ENCODE measurements at regions not wholly inside any gene's neighbourhood (a gene's known extent, or its start where the extent isn't known, plus 50 kb on each side); places are given as distances from the start of the nearest gene placed in this dataset.
"Not testable (repeated sequence)": the region's sequence is repeated elsewhere in the genome, so short reads cannot be mapped to it uniquely, and the experiment has no call there.

DNA sequence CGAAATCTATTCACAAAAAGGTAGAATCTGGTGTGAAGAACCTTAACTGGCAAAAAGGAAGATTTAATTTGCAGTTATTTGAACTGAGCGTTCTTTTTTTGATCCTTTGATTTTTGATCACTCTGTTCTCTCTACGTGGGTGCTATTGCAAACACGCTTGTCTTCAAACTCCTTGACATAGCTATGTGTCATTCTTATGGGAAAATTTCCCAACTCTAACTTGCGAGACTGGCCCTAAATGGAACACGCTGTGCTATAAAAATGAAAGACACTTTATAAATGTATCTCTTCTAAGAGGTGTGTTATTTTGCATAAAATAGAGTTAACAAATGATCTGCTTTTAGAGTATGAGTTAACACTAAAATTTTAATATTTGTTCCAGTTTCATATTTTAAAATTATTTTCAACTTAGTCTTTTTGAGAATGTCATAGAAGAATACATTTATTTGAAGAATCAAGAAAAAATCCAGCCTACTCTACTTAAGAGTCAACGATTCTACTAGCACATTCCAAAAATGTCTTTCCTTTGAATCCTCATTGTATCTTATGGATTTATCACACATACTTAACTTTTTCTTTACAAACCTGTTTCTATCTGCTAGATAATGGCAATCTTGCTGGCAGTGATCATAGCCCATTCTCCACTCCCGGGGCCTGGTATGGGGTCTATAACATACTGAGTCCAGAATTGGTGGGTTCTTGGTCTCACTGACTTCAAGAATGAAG lies 610.0 kb upstream of the TBL1XR1 start:
- DNase-seq (ENCODE audit: low read depth), result no peak
- TF ChIP-seq, protein P1, sequence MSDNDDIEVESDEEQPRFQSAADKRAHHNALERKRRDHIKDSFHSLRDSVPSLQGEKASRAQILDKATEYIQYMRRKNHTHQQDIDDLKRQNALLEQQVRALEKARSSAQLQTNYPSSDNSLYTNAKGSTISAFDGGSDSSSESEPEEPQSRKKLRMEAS (IDR thresholded peaks at IDR 0.05; ENCODE audit: low read depth, low read length), result no peak
- TF ChIP-seq POLR2A (IDR thresholded peaks at IDR 0.05; ENCODE audit: extremely low read depth, insufficient read length) (no peak), MYC (IDR thresholded peaks at IDR 0.05; ENCODE audit: low read depth, low read length) (no peak)
- TF ChIP-seq, protein P2, sequence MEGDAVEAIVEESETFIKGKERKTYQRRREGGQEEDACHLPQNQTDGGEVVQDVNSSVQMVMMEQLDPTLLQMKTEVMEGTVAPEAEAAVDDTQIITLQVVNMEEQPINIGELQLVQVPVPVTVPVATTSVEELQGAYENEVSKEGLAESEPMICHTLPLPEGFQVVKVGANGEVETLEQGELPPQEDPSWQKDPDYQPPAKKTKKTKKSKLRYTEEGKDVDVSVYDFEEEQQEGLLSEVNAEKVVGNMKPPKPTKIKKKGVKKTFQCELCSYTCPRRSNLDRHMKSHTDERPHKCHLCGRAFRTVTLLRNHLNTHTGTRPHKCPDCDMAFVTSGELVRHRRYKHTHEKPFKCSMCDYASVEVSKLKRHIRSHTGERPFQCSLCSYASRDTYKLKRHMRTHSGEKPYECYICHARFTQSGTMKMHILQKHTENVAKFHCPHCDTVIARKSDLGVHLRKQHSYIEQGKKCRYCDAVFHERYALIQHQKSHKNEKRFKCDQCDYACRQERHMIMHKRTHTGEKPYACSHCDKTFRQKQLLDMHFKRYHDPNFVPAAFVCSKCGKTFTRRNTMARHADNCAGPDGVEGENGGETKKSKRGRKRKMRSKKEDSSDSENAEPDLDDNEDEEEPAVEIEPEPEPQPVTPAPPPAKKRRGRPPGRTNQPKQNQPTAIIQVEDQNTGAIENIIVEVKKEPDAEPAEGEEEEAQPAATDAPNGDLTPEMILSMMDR (IDR thresholded peaks at IDR 0.05; ENCODE audit: low read depth, low read length), result no peak
- no peak overlapping the region for H3K4me3 ChIP-seq (ENCODE audit: low read depth, low read length)

DNA sequence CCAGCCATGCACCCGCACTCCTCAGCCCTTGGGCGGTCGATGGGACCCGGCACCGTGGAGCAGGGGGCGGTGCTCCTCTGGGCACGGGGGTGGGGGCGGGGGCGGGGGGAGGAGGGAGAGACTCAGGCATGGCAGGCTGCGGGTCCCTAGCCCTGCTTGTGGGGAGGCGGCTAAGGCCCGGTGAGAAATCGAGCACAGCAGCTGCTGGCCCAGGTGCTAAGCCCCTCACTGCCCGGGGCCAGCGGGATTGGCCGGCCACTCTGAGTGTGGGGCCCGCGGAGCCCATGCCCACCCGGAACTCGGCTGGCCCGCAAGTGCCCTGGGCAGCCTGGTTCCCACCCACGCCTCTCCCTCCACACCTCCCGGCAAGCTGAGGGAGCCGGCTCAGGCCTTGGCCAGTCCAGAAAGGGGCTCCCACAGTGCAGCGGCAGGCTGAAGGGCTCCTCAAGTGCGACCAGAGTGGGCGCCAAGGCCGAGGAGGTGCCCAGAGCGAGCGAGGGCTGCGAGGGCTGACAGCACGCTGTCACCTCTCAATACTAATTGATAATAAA lies 611.7 kb upstream of the TBL1XR1 start:
- not testable (repeated sequence) for DNase-seq (ENCODE audit: low read depth); H3K4me3 ChIP-seq (ENCODE audit: low read depth, low read length)

DNA sequence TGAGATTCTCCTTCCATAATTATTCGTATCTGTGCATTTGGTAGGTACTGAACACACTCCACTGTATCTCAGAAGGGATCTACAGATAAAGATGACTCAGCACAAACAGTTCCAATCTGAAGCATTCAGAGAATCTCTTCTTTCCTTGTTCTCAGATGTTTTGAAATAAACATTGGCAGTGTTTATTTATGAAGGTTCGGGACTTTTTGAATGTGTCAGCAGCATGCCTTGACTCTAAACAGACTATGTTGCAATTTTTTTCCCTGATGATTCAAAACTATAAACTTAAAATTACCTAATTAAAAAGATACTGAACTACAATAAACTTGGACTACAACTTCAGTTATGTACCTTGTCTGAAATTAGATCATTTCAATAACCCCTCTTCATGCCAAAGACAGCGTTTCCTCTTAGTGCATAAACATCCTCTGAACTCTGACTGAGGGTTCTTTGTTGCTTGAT lies 612.9 kb upstream of the TBL1XR1 start:
- TF ChIP-seq MYC (IDR thresholded peaks at IDR 0.05; ENCODE audit: low read depth, low read length) (no peak), POLR2A (IDR thresholded peaks at IDR 0.05; ENCODE audit: extremely low read depth, insufficient read length) (no peak)
- TF ChIP-seq, protein P2 (IDR thresholded peaks at IDR 0.05; ENCODE audit: low read depth, low read length), result no peak
- TF ChIP-seq, protein P1 (IDR thresholded peaks at IDR 0.05; ENCODE audit: low read depth, low read length), result no peak
- no peak for DNase-seq (ENCODE audit: low read depth)
- no peak overlapping the region for H3K4me3 ChIP-seq (ENCODE audit: low read depth, low read length)

DNA sequence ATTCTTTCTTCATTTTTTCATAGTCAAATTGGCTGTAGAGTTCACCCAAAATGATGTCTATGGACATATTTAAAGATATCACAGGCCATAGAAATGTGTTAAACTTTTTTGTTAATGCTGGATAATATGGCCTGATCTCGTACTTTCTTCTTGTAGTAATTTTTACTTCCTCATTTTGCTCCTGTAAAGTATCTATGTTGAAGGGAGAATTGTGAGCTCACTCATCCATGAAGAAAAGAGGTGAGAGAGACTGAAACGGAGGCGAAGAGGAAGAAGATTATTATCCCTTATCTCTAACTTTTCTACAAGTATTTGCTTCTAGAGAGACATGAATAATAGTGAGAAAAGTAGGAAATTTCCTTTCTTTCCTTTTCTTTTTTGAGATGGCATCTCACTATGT lies 613.8 kb upstream of the TBL1XR1 start:
- no peak overlapping the region for H3K4me3 ChIP-seq (ENCODE audit: low read depth, low read length)
- TF ChIP-seq, protein P2 (IDR thresholded peaks at IDR 0.05; ENCODE audit: low read depth, low read length), result no peak
- TF ChIP-seq MYC (IDR thresholded peaks at IDR 0.05; ENCODE audit: low read depth, low read length), result no peak
- TF ChIP-seq, protein P1 (IDR thresholded peaks at IDR 0.05; ENCODE audit: low read depth, low read length), result no peak
- TF ChIP-seq POLR2A (IDR thresholded peaks at IDR 0.05; ENCODE audit: extremely low read depth, insufficient read length), result no peak
- peak; percentile 12 for DNase-seq (ENCODE audit: low read depth)

DNA sequence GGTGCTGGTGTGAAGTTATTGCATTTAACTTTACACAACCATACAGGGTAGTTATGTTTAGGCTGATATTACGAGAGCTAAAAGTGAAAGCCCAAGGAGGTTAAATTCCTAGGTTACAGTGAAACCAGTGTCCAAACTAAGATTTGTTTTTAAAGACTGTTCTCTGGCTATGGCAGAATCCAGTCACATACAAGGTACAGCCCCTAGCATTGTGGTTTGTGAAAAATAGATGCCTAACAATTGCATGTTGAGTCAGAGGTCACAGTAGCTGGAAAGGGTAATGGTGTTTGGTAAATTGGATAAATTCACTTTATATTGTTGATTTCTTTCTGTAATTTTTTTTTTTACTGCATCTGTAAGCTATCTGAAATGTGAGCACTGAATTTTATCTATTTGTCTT lies 614.6 kb upstream of the TBL1XR1 start:
- DNase-seq (ENCODE audit: low read depth), result no peak
- no peak overlapping the region for H3K4me3 ChIP-seq (ENCODE audit: low read depth, low read length)
- TF ChIP-seq, protein P2 (IDR thresholded peaks at IDR 0.05; ENCODE audit: low read depth, low read length), result no peak
- TF ChIP-seq MYC (IDR thresholded peaks at IDR 0.05; ENCODE audit: low read depth, low read length), result no peak
- TF ChIP-seq, protein P1 (IDR thresholded peaks at IDR 0.05; ENCODE audit: low read depth, low read length), result no peak
- no peak for TF ChIP-seq POLR2A (IDR thresholded peaks at IDR 0.05; ENCODE audit: extremely low read depth, insufficient read length)

DNA sequence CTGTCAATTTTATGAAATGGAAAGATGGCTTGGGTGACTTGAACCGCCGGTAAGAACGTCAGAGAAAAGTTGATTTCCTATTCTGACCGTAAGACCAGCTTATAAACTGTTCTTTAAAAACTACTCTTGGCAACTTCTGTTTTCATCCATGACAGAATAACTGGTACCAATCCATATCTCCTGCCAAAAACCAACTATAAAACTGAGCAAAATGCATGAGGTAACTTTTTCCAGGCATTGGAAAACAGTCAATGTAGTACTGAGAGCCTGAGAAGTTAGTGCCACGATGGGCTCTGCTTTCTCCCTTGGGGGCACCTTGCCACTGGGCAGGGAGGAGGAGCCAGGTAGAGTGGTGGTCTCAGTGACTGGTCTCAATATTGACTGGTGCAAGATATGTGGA lies 615.2 kb upstream of the TBL1XR1 start:
- TF ChIP-seq POLR2A (IDR thresholded peaks at IDR 0.05; ENCODE audit: extremely low read depth, insufficient read length) (no peak), MYC (IDR thresholded peaks at IDR 0.05; ENCODE audit: low read depth, low read length) (no peak)
- TF ChIP-seq, protein P2 (IDR thresholded peaks at IDR 0.05; ENCODE audit: low read depth, low read length), result no peak
- TF ChIP-seq, protein P1 (IDR thresholded peaks at IDR 0.05; ENCODE audit: low read depth, low read length), result no peak
- H3K4me3 ChIP-seq (ENCODE audit: low read depth, low read length), result no peak overlapping the region
- DNase-seq (ENCODE audit: low read depth), result no peak
